SKM-1 treated with dmso at 0.1 percent for 144 hours (cell line): ENCODE measurements at regions not wholly inside any gene's neighbourhood (a gene's known extent, or its start where the extent isn't known, plus 50 kb on each side); places are given as distances from the start of the nearest gene placed in this dataset.
"Not testable (repeated sequence)": the region's sequence is repeated elsewhere in the genome, so short reads cannot be mapped to it uniquely, and the experiment has no call there.

ENCODE experiments used
- DNase-seq: peaks from one replicate; lab custom pipeline; 2025; ENCODE audit not compliant: unreplicated experiment; lab: John Stamatoyannopoulos, UW

DNA sequence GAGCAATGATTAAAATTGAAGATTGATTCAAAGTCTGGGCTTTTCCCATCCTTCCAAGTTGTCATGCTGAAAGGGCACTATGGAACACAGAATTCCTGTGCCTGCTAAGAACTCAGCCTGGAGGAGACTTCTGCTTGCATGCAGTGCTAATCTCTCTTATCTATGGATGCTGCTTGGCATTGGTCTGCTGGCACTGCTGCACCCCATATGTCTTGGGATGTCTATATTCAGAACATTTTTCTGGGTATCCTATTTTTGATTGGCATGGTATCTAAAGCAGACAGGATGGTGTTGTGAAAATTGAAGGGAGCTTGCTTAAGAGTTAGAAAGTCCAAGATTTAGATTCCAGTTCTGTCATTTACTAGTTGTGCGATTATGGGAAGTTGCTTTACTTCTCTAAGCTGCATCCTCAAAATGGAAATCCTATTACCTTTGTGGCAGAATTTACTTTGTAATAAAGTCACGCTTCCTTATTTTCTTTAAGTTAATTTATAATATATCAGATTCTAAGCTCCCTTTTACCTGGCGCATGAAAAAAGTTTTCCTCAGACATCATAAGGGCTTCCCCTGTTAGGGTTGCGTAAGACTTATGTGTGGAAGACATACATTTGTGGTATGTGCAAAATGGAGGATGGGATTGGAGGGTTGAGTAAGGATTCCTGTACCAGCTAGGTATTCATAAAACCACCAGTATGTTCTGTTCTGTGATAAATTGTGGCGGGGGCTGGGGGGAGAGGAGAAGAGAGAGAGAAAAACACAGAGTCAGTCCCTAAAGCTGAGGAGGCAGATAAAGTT lies 254.0 kb downstream of the DMAC1 start:
- DNase-seq, result no peak

DNA sequence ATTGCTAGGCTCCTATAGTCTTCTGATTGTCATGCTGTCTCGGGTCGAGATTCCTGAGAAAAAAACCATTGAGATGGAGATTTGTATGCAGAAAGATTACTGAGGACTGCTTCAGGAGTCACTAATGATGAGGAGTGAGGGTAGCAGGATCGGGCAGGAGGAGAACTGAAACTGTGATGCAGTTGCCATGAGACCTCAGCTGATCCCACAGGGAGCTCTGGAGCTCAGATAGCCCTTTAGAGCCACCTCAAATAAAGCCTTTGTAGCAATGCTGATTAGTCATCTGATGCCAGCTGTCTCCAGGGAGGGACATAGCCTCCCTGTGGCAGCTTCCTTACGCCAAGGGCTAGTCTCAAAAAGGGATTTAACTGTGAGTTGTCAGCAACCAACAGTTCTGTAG lies 256.9 kb downstream of the DMAC1 start:
- DNase-seq, result no peak

DNA sequence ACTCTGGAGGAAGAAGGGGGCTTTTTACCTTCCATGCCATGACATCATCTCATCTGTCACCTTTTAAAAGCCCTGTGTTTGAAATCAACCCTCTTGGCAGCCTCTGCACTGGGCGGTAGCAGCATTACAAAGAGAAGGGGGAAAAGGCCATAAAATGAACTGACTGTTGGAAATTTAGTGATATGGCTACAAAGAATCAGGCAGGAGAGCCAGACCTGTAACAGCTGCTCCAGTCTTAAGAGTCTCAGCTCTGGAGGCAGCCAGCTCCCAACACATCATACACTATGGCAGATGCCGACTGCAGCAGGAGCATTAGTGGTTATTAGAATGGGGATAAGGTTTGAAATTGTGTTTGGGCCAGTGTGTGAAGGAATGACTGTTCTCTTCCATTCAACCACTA lies 257.5 kb downstream of the DMAC1 start:
- DNase-seq, result no peak

DNA sequence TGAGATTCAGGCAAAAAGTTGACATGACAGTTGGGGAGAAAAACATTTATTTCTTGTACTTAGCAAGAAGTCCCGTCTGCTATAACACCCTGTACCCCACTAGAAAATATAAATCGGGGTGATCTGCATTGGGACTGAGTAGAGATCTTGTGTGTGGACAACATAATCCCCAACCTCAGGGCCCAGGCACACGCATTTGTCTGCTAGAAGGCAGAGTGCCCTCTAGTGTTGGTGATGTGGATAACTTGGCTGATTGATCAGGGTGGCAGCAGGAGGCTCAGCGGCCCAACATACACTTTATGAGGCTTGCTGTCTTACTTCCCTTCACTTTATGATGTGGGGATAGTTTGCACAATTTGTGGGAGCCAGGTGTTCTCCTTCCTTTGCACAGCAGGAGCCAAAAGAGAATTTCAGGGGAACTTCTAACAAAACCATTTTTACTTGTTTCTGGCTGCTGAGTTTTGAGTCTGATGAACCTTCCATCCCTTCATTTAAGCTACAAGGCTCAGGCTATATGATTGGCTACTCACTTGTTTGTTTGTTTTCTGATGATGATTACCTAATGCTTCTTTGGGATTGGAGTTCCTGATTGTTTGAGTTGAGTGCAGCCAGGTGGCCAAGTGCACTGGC lies 263.2 kb downstream of the DMAC1 start:
- peak; percentile 47 for DNase-seq

DNA sequence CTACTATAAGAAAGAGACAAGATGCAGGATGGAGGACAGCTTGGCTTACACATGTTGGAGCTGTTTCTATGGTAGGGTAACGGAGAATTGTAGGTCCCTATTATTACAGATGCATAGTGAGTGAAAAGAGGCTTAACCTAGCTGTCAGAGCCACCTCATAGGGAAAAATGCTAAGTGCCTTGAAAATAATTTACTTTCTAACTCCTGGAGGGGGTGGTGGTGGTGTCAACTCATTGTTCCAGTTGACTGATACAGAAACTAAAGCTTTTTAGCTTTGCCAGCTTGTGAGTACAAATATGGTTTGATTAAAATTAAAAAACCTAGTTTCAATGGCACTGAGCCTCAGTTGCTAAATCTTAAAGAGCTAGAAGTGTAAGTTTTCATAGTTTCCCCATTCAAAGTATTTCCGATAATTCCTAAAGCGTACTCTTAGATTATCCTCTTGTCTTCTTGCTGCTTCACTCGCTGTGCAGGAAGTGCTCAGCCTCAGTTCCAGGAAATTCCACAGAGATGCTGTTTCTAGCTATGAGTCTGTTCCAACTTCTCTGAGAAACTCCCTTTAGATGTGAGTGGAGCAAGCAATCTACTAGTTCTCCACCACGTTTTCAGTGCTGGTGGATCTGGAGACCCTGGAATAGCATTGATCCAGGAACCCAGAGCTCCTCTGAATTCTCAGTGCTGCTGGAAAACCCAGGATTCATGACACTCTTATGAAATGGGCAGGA lies 265.2 kb downstream of the DMAC1 start:
- DNase-seq, result no peak

DNA sequence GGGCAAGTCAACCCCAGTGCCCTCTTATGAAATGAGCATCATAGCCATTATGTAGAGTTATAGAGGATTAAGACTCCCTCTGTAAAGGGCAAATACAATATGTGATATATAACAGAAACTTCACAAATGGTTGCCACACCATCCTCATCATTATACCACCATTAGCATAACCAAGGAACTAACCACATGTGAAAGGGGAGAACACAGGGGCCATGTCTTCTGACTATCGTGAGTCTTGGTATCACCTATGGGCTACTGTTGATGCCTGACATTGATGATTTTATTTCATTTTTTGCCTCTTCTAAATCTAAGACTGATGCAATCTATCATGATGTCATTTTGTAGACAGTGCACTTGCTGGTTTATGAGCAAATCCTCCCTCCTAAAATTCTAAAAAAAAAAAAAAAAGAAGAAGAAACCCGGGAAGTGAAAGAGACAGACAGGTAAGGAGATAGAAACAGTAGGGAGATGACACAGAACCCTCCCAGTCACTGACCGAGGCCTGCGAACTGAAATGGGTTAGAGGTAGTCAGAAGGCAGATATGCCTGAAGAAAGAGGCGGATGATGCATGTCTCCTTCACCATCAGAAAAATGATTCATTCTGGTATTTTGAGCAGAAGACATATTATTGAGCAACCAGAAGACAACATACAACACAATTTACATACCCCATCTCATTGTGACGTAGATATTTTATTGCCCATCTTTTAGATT lies 266.0 kb downstream of the DMAC1 start:
- DNase-seq, result no peak

DNA sequence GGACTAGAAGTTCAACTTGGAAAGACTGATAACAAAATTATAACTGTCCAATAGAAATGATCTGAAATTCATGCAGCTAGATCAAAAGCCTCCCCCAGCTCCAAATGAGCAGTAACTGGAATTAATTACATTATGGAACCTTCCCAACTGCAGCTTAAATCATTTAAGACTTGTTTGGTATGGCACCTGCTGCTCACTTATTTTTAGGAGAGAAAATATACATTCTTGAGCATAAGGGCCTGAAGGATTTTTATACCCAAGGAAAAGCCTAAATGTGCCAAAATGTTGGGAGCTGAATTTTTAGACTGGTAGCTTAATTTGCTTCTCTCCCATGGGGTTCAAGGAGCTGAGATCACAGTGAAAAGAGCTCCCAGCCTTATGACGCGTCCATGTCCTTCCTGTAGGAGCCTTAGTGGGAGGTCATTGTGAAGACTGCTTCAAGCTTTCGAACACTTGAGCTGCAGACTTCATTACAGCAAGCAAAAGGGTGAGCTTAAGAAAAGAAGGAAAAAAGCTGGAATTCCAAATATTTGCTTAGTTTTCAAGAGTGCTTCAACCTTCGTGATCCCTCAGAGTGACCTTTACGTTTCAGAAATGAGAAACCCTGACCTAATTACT lies 276.0 kb downstream of the DMAC1 start:
- DNase-seq, result no peak

DNA sequence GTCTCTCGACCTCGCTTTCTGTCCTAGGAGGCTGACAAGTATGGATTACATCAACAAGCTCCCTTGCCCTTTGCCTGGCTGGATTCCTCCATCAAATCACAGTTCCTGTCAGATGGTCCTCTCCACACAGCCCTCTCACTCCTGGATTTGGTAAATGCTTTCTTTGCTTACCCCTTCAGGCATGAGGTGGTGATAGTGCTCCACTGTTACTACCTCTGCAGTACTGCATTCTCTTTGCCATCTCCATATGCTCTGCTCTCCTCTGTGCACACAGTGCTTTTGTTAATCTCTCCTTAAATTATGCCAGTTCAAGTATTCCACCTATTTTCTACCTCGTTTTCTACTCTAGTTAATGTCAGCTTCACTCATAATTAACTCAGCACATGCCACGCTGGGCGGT lies 279.2 kb downstream of the DMAC1 start:
- no peak for DNase-seq

DNA sequence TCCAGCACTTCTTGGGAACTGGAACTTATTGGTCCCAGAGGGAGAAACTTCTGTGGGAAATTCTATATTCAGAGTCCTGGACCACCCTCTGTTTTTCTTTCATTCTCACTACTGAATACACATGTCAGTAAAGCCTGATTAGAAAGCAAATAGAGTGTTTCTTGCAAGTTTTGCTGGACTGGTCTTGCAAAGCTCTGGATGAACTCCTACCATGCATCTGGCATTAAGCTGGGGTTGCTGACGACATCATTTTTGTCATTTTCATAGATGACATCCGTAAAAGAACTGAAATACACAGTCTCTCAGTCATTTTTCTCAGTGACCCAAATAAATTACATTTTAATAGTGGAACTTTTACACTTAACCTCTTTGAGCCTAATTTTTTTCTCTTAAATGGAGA lies 283.2 kb downstream of the DMAC1 start:
- DNase-seq, result no peak

DNA sequence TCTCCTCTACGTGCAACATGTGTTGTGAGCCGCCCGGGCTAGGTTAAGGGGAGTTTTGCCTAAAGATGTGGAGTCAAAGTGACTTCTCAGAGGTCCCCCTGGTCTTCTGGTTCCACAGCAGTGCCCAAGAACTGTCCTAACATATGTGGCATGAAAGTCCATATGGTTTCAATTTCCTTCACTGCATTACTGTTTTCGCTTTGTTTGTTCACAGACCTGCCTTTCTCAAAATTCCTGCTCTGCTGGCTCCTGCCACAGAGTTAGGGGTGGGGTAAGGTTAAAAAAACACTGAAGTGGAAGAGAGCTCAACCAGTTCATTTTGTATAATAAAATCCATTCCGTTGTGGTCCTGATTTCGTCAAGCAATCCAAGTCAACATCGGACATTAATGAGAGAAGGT lies 289.4 kb downstream of the DMAC1 start:
- DNase-seq, result no peak

DNA sequence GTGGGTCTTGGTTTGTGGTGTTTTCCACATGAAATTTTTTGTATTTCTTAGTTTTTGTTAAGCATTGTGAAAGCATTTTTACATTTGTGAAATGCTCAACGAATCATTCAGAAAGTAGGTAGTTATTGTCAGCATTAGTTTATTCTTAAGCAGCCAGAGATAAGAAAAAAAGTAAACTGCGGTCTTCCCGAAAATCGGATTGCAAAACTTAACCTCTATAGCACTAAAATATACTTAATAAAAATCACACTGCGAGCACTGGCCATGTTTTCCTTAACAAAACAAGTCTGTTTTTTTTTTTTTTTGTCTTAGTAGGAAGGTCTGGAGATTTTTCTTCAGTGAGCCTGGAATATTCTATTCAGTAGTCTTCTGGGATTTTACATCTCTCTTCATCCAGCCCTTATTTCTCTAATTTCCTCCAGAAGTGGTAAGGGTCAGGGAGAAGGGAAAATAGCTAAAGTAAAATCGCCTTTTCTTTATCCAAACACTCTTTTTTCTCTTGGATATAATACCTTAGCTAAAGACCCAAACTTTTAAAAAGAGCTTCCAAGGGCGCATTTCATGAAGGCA lies 289.9 kb downstream of the DMAC1 start:
- DNase-seq, result no peak

DNA sequence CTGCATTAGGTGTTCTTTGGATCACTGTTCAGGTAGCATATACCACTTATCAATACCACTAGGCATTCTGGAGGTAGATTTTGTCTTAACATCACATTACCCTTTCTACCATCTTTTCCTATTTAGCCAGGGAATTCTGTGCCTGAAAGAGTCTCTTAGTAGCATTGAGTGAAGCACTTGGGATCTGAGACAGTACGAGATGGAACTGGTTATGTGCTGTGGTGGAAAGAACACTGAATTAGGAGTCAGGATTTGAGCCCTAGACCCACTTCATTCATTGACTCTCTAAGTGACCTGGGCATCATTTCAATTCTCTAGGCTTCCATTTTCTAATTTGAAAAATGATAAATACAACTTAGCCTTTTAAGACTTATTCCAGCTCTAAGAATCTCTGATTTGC lies 291.1 kb downstream of the DMAC1 start:
- DNase-seq, result no peak

DNA sequence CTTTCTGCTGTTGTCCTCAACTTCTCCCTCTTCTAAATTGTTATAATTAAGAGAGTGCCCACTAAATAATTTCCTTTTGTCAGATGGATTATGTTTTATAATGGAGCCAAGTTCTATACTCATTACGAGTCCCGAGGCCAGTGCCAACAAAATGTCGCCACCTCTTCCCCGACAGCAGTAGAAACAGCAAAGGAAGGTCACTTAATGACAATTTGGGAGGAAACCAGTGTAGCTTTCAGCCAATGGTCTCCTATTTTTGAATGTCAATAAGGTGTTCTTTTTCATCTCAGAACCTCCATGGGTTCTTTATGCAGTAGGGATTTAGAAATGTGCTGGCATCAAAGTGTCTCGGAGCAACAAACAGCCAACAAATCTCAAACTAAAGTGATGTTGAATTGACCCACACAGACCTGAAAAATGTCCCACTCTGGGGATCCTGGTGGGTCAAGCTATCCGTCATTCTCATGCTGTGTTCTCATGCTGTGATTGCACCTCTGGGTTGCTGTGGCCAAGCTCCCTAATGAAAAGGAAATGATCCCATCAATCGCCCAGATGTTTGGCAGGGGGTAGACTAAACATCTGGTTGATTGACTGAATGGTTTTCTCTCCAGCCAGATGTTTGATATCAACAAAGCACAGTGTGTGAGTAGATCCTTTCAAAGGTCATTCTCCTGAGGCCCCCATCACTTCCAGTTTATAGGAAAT lies 291.9 kb downstream of the DMAC1 start:
- no peak for DNase-seq

DNA sequence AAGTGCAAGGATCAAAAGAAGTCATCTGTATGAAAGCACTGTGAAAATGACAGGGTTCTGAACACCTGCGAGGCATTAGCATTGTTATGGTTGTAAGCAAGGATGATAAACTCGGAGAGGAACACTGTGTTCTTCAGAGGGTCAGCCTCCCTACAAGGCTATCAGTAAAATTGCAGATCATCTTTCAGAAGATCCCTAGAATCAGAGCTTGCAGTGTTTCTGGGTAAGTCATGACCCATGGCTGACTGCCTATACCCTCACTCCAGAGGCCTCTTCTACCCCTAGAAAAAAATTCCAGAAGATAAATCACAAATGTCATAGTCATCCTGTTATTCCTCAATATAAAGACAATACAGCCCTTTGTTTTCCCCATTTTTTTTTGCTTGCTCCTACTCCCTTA lies 292.6 kb downstream of the DMAC1 start:
- no peak for DNase-seq

DNA sequence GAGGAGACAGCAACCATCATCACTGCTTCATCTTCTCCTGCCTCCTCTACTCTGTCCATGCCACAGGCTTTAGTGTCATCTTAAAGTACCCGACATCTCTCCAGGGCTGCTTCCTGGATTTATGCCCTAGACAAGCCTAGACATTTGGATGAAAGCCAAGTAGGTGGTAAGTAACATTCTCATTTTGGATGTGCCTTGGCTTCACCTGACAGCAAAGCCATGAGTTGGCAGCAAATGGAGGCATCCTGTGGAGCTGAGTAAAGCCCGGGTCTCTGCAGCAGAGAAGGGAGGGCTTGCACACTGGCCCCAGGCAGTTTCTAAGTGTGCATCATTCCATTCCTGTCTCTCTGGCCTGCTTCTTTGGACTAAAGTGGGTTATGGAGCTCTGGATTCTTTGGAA lies 299.1 kb downstream of the DMAC1 start:
- DNase-seq, result no peak

DNA sequence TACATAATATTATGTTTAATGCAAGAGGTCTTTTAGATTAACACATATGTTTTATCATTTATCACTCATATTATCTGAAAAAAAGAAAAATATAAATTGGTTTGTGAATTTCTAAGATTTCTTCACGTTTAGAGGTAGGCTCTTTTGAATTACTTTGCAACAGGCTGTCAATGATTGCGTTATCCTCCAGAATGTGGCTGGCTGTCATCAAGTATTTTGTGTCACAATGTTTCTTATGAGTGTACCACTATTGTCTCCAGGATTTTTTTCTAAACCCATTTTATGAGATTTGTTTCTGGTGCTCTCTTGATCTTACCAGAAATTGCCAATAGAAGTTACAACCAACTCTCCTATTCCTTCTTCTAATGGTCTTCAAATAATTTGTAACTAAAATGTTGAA lies 307.9 kb downstream of the DMAC1 start:
- DNase-seq, result no peak

DNA sequence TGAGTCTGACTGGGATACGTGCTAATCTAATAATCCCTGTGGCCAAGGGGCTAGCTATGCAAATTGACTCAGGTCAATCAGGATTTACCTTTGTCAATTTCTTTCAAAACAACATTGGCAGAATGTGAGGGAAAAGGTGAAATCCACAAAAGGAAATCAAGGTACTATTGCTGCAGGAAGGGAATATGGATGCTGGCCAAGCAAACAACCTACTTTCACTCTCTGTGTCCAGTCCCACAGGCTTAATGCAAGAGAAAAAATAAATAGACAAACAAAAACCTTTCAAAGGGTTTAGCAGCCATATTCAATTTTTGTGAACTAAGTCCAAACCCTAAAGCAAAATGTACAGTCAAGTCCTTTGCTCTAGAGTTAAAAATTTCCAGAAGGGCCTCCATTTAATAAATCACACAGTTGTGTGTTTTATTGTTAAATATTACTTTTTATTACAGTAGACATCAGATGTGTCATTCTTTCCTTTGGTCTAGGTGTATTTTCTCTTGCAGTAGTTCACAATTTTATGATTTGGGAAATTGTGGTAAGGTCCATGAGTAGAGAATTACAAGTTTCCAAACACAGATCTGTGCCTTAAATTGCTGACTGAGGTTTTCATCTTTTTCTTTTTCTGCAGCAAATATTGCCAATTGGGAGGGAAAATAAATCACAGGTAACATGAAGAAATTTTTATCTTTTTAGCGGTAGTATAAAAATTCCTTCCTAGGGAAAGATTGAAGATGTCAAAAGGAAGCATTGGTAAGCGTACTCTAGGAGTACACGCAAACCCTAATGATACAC lies 309.1 kb downstream of the DMAC1 start:
- no peak for DNase-seq

DNA sequence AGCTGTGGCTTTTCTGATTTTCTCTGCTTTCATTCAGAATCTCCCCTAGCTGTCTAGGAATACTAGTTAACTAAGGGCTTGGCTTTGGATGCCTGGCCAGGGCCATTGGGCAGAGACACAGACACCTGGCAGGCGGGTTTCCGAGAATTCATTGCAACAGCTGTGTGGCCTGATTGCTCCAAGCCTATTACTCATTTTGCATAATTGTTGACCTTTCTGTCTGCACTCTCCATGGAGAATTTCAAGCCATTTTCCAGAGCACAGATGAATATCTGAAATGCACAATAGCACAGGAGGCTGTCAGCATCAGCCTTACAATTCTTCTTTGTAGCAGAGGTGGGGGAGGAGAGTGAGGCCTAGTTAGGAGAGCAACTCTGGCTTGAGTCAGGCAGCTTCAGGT lies 310.5 kb downstream of the DMAC1 start:
- no peak for DNase-seq

DNA sequence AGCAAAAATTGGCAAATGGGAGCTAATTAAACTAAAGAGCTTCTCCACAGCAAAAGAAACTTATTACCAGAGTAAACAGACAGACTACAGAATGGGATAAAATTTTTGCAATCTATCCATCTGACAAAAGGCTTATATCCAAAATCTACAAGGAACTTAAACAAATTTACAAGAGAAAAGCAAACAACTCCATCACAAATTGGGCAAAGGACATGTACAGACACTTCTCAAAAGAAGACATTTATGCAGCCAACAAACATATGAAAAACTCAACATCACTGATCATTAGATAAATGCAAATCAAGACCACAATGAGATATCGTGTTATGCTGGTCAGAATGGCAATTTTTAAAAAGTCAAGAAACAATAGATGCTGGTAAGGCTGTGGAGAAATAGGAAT lies 315.6 kb downstream of the DMAC1 start:
- not testable (repeated sequence) for DNase-seq
